ENCODE measurements at regions not wholly inside any gene's neighbourhood (a gene's known extent, or its start where the extent isn't known, plus 50 kb on each side); places are given as distances from the start of the nearest gene placed in this dataset.
"Not testable (repeated sequence)": the region's sequence is repeated elsewhere in the genome, so short reads cannot be mapped to it uniquely, and the experiment has no call there.

GRCh38 chr7:66460921-66461361, 167.7 kb upstream of the KCTD7 start:
- no peak overlapping the region for H3K27ac Mint-ChIP-seq (ENCODE audit: unreplicated experiment)
- TF ChIP-seq CTCF (IDR thresholded peaks at IDR 0.05) = no peak
- H3K9me3 Mint-ChIP-seq (ENCODE audit: low read depth) = peaks cover 9% of the 10 kb centered on the region
- peaks cover 6% of the 10 kb centered on the region for H3K4me1 Mint-ChIP-seq (ENCODE audit: low read depth)
- no peaks in the 10 kb centered on the region for H3K27me3 Mint-ChIP-seq (ENCODE audit: low read depth)
- DNase-seq (ENCODE audit: low spot score) = no peak
- peaks cover 8% of the 10 kb centered on the region for H3K36me3 Mint-ChIP-seq (ENCODE audit: low read depth)
- H3K4me3 Mint-ChIP-seq (ENCODE audit: unreplicated experiment) = no peak overlapping the region

GRCh38 chr7:66461397-66461796, 167.3 kb upstream of the KCTD7 start:
- not testable (repeated sequence) for H3K27ac Mint-ChIP-seq (ENCODE audit: unreplicated experiment); H3K4me3 Mint-ChIP-seq (ENCODE audit: unreplicated experiment); H3K27me3 Mint-ChIP-seq (ENCODE audit: low read depth); H3K4me1 Mint-ChIP-seq (ENCODE audit: low read depth); H3K36me3 Mint-ChIP-seq (ENCODE audit: low read depth); DNase-seq (ENCODE audit: low spot score); H3K9me3 Mint-ChIP-seq (ENCODE audit: low read depth)

- H3K4me3 Mint-ChIP-seq (ENCODE audit: unreplicated experiment); H3K36me3 Mint-ChIP-seq (ENCODE audit: low read depth); H3K4me1 Mint-ChIP-seq (ENCODE audit: low read depth); DNase-seq (ENCODE audit: low spot score); H3K27ac Mint-ChIP-seq (ENCODE audit: unreplicated experiment); H3K27me3 Mint-ChIP-seq (ENCODE audit: low read depth); H3K9me3 Mint-ChIP-seq (ENCODE audit: low read depth): not testable (repeated sequence)
These were observed 165.8 kb upstream of the KCTD7 start for GRCh38 chr7:66462831-66463230.

- no peak overlapping the region for H3K4me3 Mint-ChIP-seq (ENCODE audit: unreplicated experiment)
- no peak for TF ChIP-seq CTCF (IDR thresholded peaks at IDR 0.05)
- peaks cover 9% of the 10 kb centered on the region for H3K9me3 Mint-ChIP-seq (ENCODE audit: low read depth)
- H3K4me1 Mint-ChIP-seq (ENCODE audit: low read depth) = peaks cover 6% of the 10 kb centered on the region
- no peaks in the 10 kb centered on the region for H3K27me3 Mint-ChIP-seq (ENCODE audit: low read depth)
- no peak for DNase-seq (ENCODE audit: low spot score)
- peaks cover 6% of the 10 kb centered on the region for H3K36me3 Mint-ChIP-seq (ENCODE audit: low read depth)
- no peak overlapping the region for H3K27ac Mint-ChIP-seq (ENCODE audit: unreplicated experiment)
These were observed 164.6 kb upstream of the KCTD7 start for GRCh38 chr7:66464059-66464458.

- TF ChIP-seq CTCF (IDR thresholded peaks at IDR 0.05) = no peak
- Mint-ChIP-seq H3K4me3 (ENCODE audit: unreplicated experiment) (no peak overlapping the region), H3K27ac (ENCODE audit: unreplicated experiment) (no peak overlapping the region), H3K9me3 (ENCODE audit: low read depth) (peaks cover 6% of the 10 kb centered on the region), H3K27me3 (ENCODE audit: low read depth) (no peaks in the 10 kb centered on the region), H3K36me3 (ENCODE audit: low read depth) (peaks cover 10% of the 10 kb centered on the region), H3K4me1 (ENCODE audit: low read depth) (no peaks in the 10 kb centered on the region)
- no peak for DNase-seq (ENCODE audit: low spot score)
These were observed 162.5 kb upstream of the KCTD7 start for GRCh38 chr7:66466081-66466600.

GRCh38 chr7:66467887-66468286, 160.8 kb upstream of the KCTD7 start:
- Mint-ChIP-seq H3K27me3 (ENCODE audit: low read depth) (no peaks in the 10 kb centered on the region), H3K4me3 (ENCODE audit: unreplicated experiment) (no peak overlapping the region), H3K36me3 (ENCODE audit: low read depth) (peaks cover 6% of the 10 kb centered on the region), H3K9me3 (ENCODE audit: low read depth) (no peaks in the 10 kb centered on the region), H3K4me1 (ENCODE audit: low read depth) (no peaks in the 10 kb centered on the region), H3K27ac (ENCODE audit: unreplicated experiment) (no peak overlapping the region)
- no peak for TF ChIP-seq CTCF (IDR thresholded peaks at IDR 0.05)
- DNase-seq (ENCODE audit: low spot score) = no peak

GRCh38 chr7:66473064-66473463, 155.6 kb upstream of the KCTD7 start:
- H3K9me3 Mint-ChIP-seq (ENCODE audit: low read depth); DNase-seq (ENCODE audit: low spot score); H3K4me3 Mint-ChIP-seq (ENCODE audit: unreplicated experiment); H3K27me3 Mint-ChIP-seq (ENCODE audit: low read depth); H3K4me1 Mint-ChIP-seq (ENCODE audit: low read depth); H3K27ac Mint-ChIP-seq (ENCODE audit: unreplicated experiment): not testable (repeated sequence)
- H3K36me3 Mint-ChIP-seq (ENCODE audit: low read depth) = peaks cover 15% of the 10 kb centered on the region
